Esophagus squamous epithelium (tissue), 5 donors: ENCODE measurements at regions not wholly inside any gene's neighbourhood (a gene's known extent, or its start where the extent isn't known, plus 50 kb on each side); places are given as distances from the start of the nearest gene placed in this dataset.

Source experiments
- DNase-seq: peaks from one replicate; lab custom pipeline; 2025; lab: John Stamatoyannopoulos, UW
- H3K27ac ChIP-seq, 4 donors: fragments of 200-600 bp; sonication (generic); one replicate each; pipeline ENCODE4 v1.5.1; 2016 to 2019; ENCODE audit warnings: mild to moderate bottlenecking in 1 of 4
- H3K27me3 ChIP-seq, 4 donors: fragments of 200-600 bp; sonication (generic); 1 replicate in 3 of 4; 2 replicates in 1 of 4; pipeline versions ENCODE4 v1.5.1 to v1.6.0; 2017 to 2021; ENCODE audit warnings: antibody characterized with exemption in 1 of 4
- H3K36me3 ChIP-seq, 3 donors: fragments of 200-600 bp; sonication (generic); one replicate each; pipeline ENCODE4 v1.5.1; 2016 to 2019
- H3K4me1 ChIP-seq, 3 donors: fragments of 200-600 bp; sonication (generic); one replicate each; pipeline ENCODE4 v1.5.1; 2017 to 2019
- H3K4me3 ChIP-seq, 4 donors: fragments of 200-600 bp; sonication (generic); 1 replicate in 3 of 4; 2 replicates in 1 of 4; pipeline ENCODE4 v1.5.1; 2016 to 2019; ENCODE audit warnings: mild to moderate bottlenecking in 2 of 4, moderate library complexity in 1 of 4
- H3K9me3 ChIP-seq, 3 donors: fragments of 200-600 bp; sonication (generic); one replicate each; pipeline ENCODE4 v1.5.1; 2016 to 2019
- POLR2A ChIP-seq, 4 donors: fragments of 450-650 bp; IDR thresholded peaks; one replicate each; pipeline ENCODE4 v1.6.1; 2017; ENCODE audit warnings: antibody characterized with exemption in 4 of 4, mild to moderate bottlenecking in 4 of 4, moderate library complexity in 3 of 4
- WGBS, 2 donors: methylation state at CpG; one replicate each; pipeline ENCODE4 v1.1.5; 2018; 5-methylcytosine and 5-hydroxymethylcytosine counted together
- intact Hi-C: fragments of 100-400 bp; cut with DNase I; formaldehyde crosslinking; loops from one replicate; pipeline ENCODE4 v1.15.0; 2022
- TF ChIP-seq, protein P1 (sequence below), 6 experiments: fragments of 450-650 bp in 4 of 6; fragments of 200-600 bp in 2 of 6; sonication (generic) in 2 of 6; IDR thresholded peaks; one replicate each; pipeline ENCODE4 v1.5.1; 2016 to 2019; ENCODE audit warnings: antibody characterized with exemption in 6 of 6, mild to moderate bottlenecking in 4 of 6, moderate library complexity in 4 of 6
- donor health status: DM: yes; HTN: yes; CAD: no.

DNA sequence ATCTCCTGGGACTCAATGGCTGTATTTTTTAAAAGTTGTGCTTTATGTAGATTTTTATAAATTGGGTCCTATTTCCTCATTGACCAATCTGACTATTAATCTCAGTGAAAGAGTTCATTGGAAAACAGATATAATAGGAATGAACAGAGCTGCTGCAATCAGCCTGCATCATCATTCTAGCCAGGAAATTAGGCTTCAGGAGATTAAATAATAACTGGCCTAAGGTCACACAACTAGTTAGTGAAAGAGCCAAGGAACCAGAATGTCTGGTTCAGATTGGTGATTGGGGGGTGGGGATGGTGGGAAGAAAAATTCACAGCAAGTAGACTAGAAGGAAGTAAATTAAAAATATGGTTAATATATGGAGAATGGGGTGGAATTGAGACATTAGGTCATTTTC, 180.9 kb upstream of the ROPN1 start:
- intact Hi-C loops, result no loop called here
- DNase-seq, result no peak

DNA sequence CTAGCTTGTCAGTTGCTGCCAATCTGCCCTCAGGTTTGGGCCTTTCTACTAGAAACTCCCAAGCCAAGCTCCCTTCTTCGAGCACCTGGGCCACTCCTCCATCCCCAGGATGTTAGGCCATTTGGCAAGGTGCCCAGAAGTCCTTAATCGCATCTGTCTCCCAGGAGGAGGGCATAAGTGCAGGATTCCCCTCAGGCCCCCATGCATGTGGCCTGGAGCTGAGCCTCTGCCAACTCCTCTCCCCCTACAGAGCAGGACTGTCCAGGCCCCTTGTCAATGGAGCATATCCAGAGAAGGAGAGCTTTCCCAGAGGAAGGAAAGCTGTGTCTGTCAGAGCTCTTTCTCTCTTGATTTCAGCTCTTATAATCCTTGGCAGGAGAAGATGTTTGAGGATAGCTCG, 182.6 kb upstream of the ROPN1 start:
- intact Hi-C loops, result no loop called here
- TF ChIP-seq, protein P1, sequence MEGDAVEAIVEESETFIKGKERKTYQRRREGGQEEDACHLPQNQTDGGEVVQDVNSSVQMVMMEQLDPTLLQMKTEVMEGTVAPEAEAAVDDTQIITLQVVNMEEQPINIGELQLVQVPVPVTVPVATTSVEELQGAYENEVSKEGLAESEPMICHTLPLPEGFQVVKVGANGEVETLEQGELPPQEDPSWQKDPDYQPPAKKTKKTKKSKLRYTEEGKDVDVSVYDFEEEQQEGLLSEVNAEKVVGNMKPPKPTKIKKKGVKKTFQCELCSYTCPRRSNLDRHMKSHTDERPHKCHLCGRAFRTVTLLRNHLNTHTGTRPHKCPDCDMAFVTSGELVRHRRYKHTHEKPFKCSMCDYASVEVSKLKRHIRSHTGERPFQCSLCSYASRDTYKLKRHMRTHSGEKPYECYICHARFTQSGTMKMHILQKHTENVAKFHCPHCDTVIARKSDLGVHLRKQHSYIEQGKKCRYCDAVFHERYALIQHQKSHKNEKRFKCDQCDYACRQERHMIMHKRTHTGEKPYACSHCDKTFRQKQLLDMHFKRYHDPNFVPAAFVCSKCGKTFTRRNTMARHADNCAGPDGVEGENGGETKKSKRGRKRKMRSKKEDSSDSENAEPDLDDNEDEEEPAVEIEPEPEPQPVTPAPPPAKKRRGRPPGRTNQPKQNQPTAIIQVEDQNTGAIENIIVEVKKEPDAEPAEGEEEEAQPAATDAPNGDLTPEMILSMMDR (IDR thresholded peaks at IDR 0.05), result no peak
- no peak for TF ChIP-seq POLR2A (IDR thresholded peaks at IDR 0.05)
- Histone ChIP-seq H3K4me1 (no peaks in the 10 kb centered on the region), H3K27ac (no peak overlapping the region), H3K4me3 (no peak overlapping the region), H3K36me3 (no peaks in the 10 kb centered on the region), H3K27me3 (no peaks in the 10 kb centered on the region), H3K9me3 (no peaks in the 10 kb centered on the region)
- no peak for DNase-seq
- 57 to 67% methylated on average over 2 to 3 of the region's 3 CpGs for WGBS, 2 donors

More for the DNA sequence above, 180.9 kb upstream of the ROPN1 start:
- Histone ChIP-seq H3K4me1 (no peaks in the 10 kb centered on the region), H3K4me3 (no peak overlapping the region), H3K27me3 (no peaks in the 10 kb centered on the region), H3K36me3 (no peaks in the 10 kb centered on the region), H3K9me3 (no peaks in the 10 kb centered on the region), H3K27ac (no peak overlapping the region)
- TF ChIP-seq, protein P1 (IDR thresholded peaks at IDR 0.05), result no peak
- no peak for TF ChIP-seq POLR2A (IDR thresholded peaks at IDR 0.05)

DNA sequence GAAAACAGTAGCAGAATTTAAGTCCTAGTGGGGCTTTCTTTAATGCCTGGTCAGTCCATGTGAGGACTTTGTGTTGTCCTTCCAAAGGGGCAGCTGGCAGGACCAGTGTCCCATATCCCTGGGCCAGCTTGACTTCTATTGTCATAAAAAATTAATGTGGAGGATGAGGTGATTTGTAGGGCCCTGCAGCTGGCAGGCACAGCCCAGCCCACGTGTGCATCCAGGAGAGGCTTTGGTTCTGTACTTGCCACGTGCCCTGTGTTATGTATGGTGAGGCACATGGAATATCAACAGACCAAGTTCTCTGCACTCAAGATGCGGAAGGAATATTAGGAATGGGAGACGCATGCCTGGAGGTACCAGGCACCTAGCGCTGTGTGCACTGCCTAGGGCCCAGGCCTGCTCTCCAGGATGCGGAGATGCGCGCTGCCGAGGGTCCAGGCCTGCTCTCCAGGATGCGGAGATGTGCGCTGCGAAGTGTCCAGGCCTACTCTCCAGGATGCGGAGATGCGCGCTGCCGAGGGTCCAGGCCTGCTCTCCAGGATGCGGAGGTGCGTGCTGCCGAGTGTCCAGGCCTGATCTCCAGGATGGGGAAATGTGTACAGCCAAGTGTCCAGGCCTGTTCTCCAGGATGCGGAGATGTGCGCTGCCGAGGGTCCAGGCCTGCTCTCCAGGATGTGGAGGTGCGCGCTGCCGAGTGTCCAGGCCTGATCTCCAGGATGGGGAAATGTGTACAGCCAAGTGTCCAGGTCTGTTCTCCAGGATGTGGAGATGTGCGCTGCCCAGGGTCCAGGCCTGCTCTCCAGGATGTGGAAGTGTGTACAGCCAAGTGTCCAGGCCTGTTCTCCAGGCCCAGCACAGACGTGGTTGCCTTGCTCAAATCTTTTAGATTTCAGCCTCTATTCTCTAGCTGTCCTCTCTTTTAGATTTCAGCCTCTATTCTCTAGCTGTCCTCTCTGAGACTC, 183.3 kb upstream of the ROPN1 start:
- Histone ChIP-seq H3K27me3 (no peaks in the 10 kb centered on the region), H3K27ac (no peak overlapping the region), H3K4me1 (no peaks in the 10 kb centered on the region), H3K9me3 (no peaks in the 10 kb centered on the region), H3K36me3 (no peaks in the 10 kb centered on the region), H3K4me3 (no peak overlapping the region)
- no peak for DNase-seq
- 83 to 91% methylated on average over 10 to 19 of the region's 27 CpGs for WGBS, 2 donors
- TF ChIP-seq POLR2A (IDR thresholded peaks at IDR 0.05), result no peak
- TF ChIP-seq, protein P1 (IDR thresholded peaks at IDR 0.05), result no peak
- intact Hi-C loops, result no loop called here

DNA sequence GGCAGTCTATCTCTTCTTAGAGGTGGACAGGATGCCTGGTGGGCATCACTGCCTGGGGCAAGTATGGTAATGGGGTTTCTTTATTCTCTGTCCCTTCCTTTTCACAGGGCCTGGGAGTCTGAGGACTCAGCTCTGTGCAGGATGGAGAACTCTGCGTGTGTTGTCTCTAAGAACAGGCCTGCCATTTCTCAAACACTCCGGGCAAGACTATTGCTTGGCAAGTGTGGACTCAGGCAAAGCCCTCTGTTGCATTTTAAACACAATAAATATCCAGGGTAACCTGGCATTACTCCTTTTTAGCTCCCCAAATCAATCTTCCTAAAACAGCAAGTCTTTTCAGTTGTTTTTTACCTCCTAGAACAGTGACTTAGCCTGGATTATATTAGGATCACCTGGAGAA, 185.1 kb upstream of the ROPN1 start:
- H3K27ac ChIP-seq, result no peak overlapping the region
- H3K9me3 ChIP-seq, result no peaks in the 10 kb centered on the region
- H3K4me1 ChIP-seq, result no peaks in the 10 kb centered on the region
- H3K4me3 ChIP-seq, result no peak overlapping the region
- TF ChIP-seq, protein P1 (IDR thresholded peaks at IDR 0.05), result no peak
- TF ChIP-seq POLR2A (IDR thresholded peaks at IDR 0.05), result no peak
- intact Hi-C loops, result no loop called here
- H3K27me3 ChIP-seq, result no peaks in the 10 kb centered on the region
- DNase-seq, result no peak
- H3K36me3 ChIP-seq, result no peaks in the 10 kb centered on the region
- WGBS, 2 donors, result 64 to 78% methylated on average over 2 of the region's 2 CpGs

DNA sequence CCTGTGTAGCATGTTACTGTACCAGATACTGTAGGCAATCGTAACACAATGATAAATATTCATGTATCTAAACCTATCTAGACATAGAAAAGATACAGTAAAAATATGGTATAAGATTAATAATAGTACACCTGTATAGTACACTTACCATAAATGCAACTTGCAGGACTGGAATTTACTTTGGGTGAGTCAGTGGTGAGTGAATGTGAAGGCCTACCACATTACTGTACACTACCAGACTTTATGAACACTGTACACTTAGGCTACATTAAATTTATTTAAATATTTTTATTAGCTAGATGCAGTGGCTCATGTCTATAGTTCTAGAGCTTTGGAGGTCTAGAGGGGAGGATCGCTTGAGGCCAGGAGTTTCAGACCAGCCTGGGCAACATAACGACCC, 186.6 kb upstream of the ROPN1 start:
- intact Hi-C loops, result no loop called here
- 67 to 77% methylated on average over 3 of the region's 3 CpGs for WGBS, 2 donors

More for the DNA sequence above, 186.6 kb upstream of the ROPN1 start:
- Histone ChIP-seq H3K27me3 (no peaks in the 10 kb centered on the region), H3K9me3 (no peaks in the 10 kb centered on the region), H3K4me1 (no peaks in the 10 kb centered on the region), H3K4me3 (no peak overlapping the region), H3K27ac (no peak overlapping the region), H3K36me3 (no peaks in the 10 kb centered on the region)
- TF ChIP-seq, protein P1 (IDR thresholded peaks at IDR 0.05), result no peak
- TF ChIP-seq POLR2A (IDR thresholded peaks at IDR 0.05), result no peak
- DNase-seq, result no peak
